ENCODE measurements at regions not wholly inside any gene's neighbourhood (a gene's known extent, or its start where the extent isn't known, plus 50 kb on each side); places are given as distances from the start of the nearest gene placed in this dataset.

DNA sequence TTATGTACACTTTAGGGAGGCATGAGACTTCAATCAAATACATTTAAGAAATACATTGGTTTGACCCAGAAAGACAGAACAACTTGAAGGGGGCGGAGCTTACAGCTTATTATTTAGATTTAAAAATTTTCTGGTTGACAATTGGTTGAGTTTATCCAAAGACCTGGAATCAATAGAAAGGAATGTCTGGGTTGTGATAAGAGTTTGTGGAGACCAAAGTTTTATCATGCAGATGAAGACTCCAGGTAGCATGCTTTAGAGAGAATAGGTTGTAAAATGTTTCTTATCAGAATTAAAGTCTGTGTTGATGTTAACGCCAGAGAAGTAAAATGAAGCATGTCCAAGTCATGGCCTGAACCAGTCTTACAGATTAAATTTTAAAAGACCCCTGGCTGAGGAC is 757.8 kb upstream of the ADGRB3 start:
- POLR2A ChIA-PET (ENCODE audit: low non-redundant PET) = no interaction called here

GRCh38 chr6:67875877-67876383 is 759.2 kb upstream of the ADGRB3 start:
- POLR2A ChIA-PET (ENCODE audit: low non-redundant PET) = no interaction called here

More for the DNA sequence above, 757.8 kb upstream of the ADGRB3 start:
- CTCF ChIA-PET = no interaction called here
- no peak for TF ChIP-seq EZH2 (IDR thresholded peaks at IDR 0.05; ENCODE audit: borderline replicate concordance, low read depth, low read length, poor library complexity, severe bottlenecking)
- TF ChIP-seq CTCF (conservative IDR thresholded peaks at IDR 0.05; ENCODE audit: low read depth, low read length) = no peak
- BruUV-seq (replicated peaks) = no TSS peak
- no peaks in the 10 kb centered on the region for H3K9me3 ChIP-seq (ENCODE audit: low read depth, low read length, poor library complexity, severe bottlenecking)
- H3K27me3 ChIP-seq (replicated peaks; ENCODE audit: insufficient read depth, low read depth, low read length, poor library complexity) = no peaks in the 10 kb centered on the region
- intact Hi-C loops (cut with micrococcal nuclease; ENCODE audit: unreplicated experiment) = no loop called here
- no peak for DNase-seq (ENCODE audit: low spot score)
- H3K4me3 ChIP-seq (ENCODE audit: low read depth, low read length, poor library complexity, severe bottlenecking) = no peak overlapping the region
- no peaks in the 10 kb centered on the region for H3K4me1 ChIP-seq (ENCODE audit: insufficient read depth, low read length, poor library complexity, severe bottlenecking)
- H3K27ac ChIP-seq (ENCODE audit: low read depth, low read length, poor library complexity, severe bottlenecking) = no peak overlapping the region
- no peaks in the 10 kb centered on the region for H3K36me3 ChIP-seq (ENCODE audit: insufficient read depth, low read length, poor library complexity, severe bottlenecking)

DNA sequence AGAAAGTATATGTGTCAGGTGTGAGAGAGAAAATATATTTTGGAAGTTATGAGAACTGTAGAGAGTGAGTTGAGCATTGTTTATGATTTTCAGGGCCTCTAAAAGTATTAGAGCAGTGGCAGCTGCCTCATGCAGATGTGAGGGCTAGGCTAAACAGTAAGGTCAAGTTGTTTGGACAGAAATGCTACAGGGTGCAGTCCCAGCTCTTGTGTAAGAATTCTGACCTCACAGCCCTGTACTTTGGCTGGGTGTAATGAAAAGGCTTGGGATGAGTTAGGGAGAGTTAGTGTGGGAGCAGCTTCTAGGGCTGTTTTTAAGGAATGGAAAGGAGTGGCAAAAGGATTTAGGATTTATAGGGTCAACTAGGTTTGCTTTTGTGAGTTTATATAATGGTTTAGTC is 764.8 kb upstream of the ADGRB3 start:
- no peaks in the 10 kb centered on the region for H3K27me3 ChIP-seq (replicated peaks; ENCODE audit: insufficient read depth, low read depth, low read length, poor library complexity)
- ChIA-PET CTCF (no interaction called here), POLR2A (ENCODE audit: low non-redundant PET) (no interaction called here)
- no peaks in the 10 kb centered on the region for H3K4me1 ChIP-seq (ENCODE audit: insufficient read depth, low read length, poor library complexity, severe bottlenecking)
- intact Hi-C loops (cut with micrococcal nuclease; ENCODE audit: unreplicated experiment) = no loop called here
- TF ChIP-seq EZH2 (IDR thresholded peaks at IDR 0.05; ENCODE audit: borderline replicate concordance, low read depth, low read length, poor library complexity, severe bottlenecking) (no peak), CTCF (conservative IDR thresholded peaks at IDR 0.05; ENCODE audit: low read depth, low read length) (no peak)
- no peak overlapping the region for H3K4me3 ChIP-seq (ENCODE audit: low read depth, low read length, poor library complexity, severe bottlenecking)
- no peaks in the 10 kb centered on the region for H3K9me3 ChIP-seq (ENCODE audit: low read depth, low read length, poor library complexity, severe bottlenecking)
- no TSS peak for BruUV-seq (replicated peaks)
- H3K27ac ChIP-seq (ENCODE audit: low read depth, low read length, poor library complexity, severe bottlenecking) = no peak overlapping the region
- no peak for DNase-seq (ENCODE audit: low spot score)
- H3K36me3 ChIP-seq (ENCODE audit: insufficient read depth, low read length, poor library complexity, severe bottlenecking) = no peaks in the 10 kb centered on the region

More at GRCh38 chr6:67875877-67876383, 759.2 kb upstream of the ADGRB3 start:
- Histone ChIP-seq H3K36me3 (ENCODE audit: insufficient read depth, low read length, poor library complexity, severe bottlenecking) (no peaks in the 10 kb centered on the region), H3K4me3 (ENCODE audit: low read depth, low read length, poor library complexity, severe bottlenecking) (no peak overlapping the region), H3K4me1 (ENCODE audit: insufficient read depth, low read length, poor library complexity, severe bottlenecking) (no peaks in the 10 kb centered on the region), H3K27me3 (replicated peaks; ENCODE audit: insufficient read depth, low read depth, low read length, poor library complexity) (no peaks in the 10 kb centered on the region), H3K9me3 (ENCODE audit: low read depth, low read length, poor library complexity, severe bottlenecking) (no peaks in the 10 kb centered on the region), H3K27ac (ENCODE audit: low read depth, low read length, poor library complexity, severe bottlenecking) (no peak overlapping the region)
- CTCF ChIA-PET = no interaction called here
- intact Hi-C loops (cut with micrococcal nuclease; ENCODE audit: unreplicated experiment) = no loop called here
- no peak for DNase-seq (ENCODE audit: low spot score)
- BruUV-seq (replicated peaks) = no TSS peak
- TF ChIP-seq EZH2 (IDR thresholded peaks at IDR 0.05; ENCODE audit: borderline replicate concordance, low read depth, low read length, poor library complexity, severe bottlenecking) = no peak
- no peak for TF ChIP-seq CTCF (conservative IDR thresholded peaks at IDR 0.05; ENCODE audit: low read depth, low read length)

Data from A673 (cell line).